HEK293 (cell line): ENCODE measurements at regions not wholly inside any gene's neighbourhood (a gene's known extent, or its start where the extent isn't known, plus 50 kb on each side); places are given as distances from the start of the nearest gene placed in this dataset.
"Not testable (repeated sequence)": the region's sequence is repeated elsewhere in the genome, so short reads cannot be mapped to it uniquely, and the experiment has no call there.

Source experiments
- CTCF ChIA-PET: fragments of 350-600 bp; formaldehyde crosslinking; extraction: SDS; loops from one replicate; lab custom pipeline; 2021; ENCODE audit warnings: antibody characterized with exemption; lab: Yijun Ruan, JAX
- POLR2A ChIA-PET: fragments of 300-600 bp; formaldehyde crosslinking; extraction: SDS; loops from one replicate; lab custom pipeline; 2020; ENCODE audit warnings: antibody characterized with exemption, inconsistent platforms; lab: Yijun Ruan, JAX
- H3K27ac ChIP-seq: fragments of 200-500 bp; sonication (Bioruptor generic); 2 replicates; pipeline ENCODE4 v1.5.1; 2014; ENCODE audit warnings: low read depth, low read length, control low read depth, inconsistent platforms; ENCODE audit errors: extremely low read depth
- H3K36me3 ChIP-seq, 2 experiments: fragments of 200-500 bp in 1 of 2; sonication (Bioruptor generic) in 1 of 2; 1 replicate in 1 of 2; 2 replicates in 1 of 2; pipeline ENCODE4 v1.5.1; 2014 to 2017; ENCODE audit warnings: inconsistent platforms in 2 of 2, low read length in 2 of 2; ENCODE audit not compliant: control insufficient read depth in 2 of 2, insufficient read depth in 1 of 2
- H3K4me1 ChIP-seq: fragments of 200-500 bp; sonication (Bioruptor generic); 2 replicates; pipeline ENCODE4 v1.5.1; 2014; ENCODE audit warnings: mild to moderate bottlenecking, low read length, inconsistent platforms; ENCODE audit not compliant: control insufficient read depth, insufficient read depth
- H3K4me3 ChIP-seq: 2 replicates; pipeline ENCODE4 v1.5.1; 2011; ENCODE audit warnings: low read depth, mild to moderate bottlenecking, control low read depth, low read length, moderate library complexity
- H3K9me3 ChIP-seq: fragments of 200-500 bp; sonication (Bioruptor generic); 2 replicates; pipeline ENCODE4 v1.5.1; 2014; ENCODE audit warnings: low read depth, low read length, inconsistent platforms; ENCODE audit not compliant: control insufficient read depth, insufficient read depth
- AEBP2 ChIP-seq: fragments of 450-650 bp; formaldehyde crosslinking; IDR thresholded peaks from 2 replicates; pipeline ENCODE4 v1.5.1; 2016; ENCODE audit warnings: missing biosample characterization, missing genetic modification characterization, borderline replicate concordance
- CTCF ChIP-seq: fragments of 450-650 bp; formaldehyde crosslinking; IDR thresholded peaks from 2 replicates; pipeline ENCODE4 v1.5.1; 2016; ENCODE audit warnings: missing biosample characterization, missing genetic modification characterization
- REST ChIP-seq: fragments of 450-650 bp; formaldehyde crosslinking; IDR thresholded peaks from 2 replicates; pipeline ENCODE4 v1.5.1; 2016; ENCODE audit warnings: missing biosample characterization, missing genetic modification characterization
- ZBTB44 ChIP-seq: fragments of 450-650 bp; IDR thresholded peaks from 2 replicates; pipeline ENCODE4 v1.5.1; 2018; ENCODE audit warnings: missing biosample characterization, mild to moderate bottlenecking, missing genetic modification characterization
- ZIC2 ChIP-seq: fragments of 450-650 bp; formaldehyde crosslinking; IDR thresholded peaks from 2 replicates; pipeline ENCODE4 v1.5.1; 2016; ENCODE audit warnings: missing biosample characterization, missing genetic modification characterization
- ZNF10 ChIP-seq: fragments of 450-650 bp; formaldehyde crosslinking; IDR thresholded peaks from 2 replicates; pipeline ENCODE4 v1.5.1; 2017; ENCODE audit warnings: missing biosample characterization, missing genetic modification characterization
- ZNF274 ChIP-seq, 2 experiments: fragments of 200-500 bp in 1 of 2; fragments of 450-650 bp in 1 of 2; sonication (Bioruptor generic) in 1 of 2; formaldehyde crosslinking in 1 of 2; IDR thresholded peaks; 2 replicates each; pipeline versions ENCODE4 v1.5.1 to v1.6.1; 2014 to 2016; ENCODE audit warnings: borderline replicate concordance in 1 of 2, inconsistent platforms in 1 of 2, low read length in 1 of 2, missing biosample characterization in 1 of 2, missing genetic modification characterization in 1 of 2
- ZNF473 ChIP-seq: fragments of 450-650 bp; formaldehyde crosslinking; IDR thresholded peaks from 2 replicates; pipeline ENCODE4 v1.5.1; 2017; ENCODE audit warnings: missing biosample characterization, missing genetic modification characterization
- ZNF596 ChIP-seq: fragments of 450-650 bp; IDR thresholded peaks from 2 replicates; pipeline ENCODE4 v1.5.0; 2018; ENCODE audit warnings: missing biosample characterization, mild to moderate bottlenecking, missing genetic modification characterization, moderate library complexity
- ZNF76 ChIP-seq: fragments of 450-650 bp; formaldehyde crosslinking; IDR thresholded peaks from 2 replicates; pipeline ENCODE4; 2016; ENCODE audit warnings: low read depth, missing biosample characterization, missing genetic modification characterization, borderline replicate concordance

GRCh38 chr16:22641131-22641628 is 130.5 kb downstream of the NPIPB5 start:
- Histone ChIP-seq H3K4me1 (no peaks in the 10 kb centered on the region), H3K36me3 (no peaks in the 10 kb centered on the region)
- CTCF ChIA-PET, result no interaction called here
- no peak for TF ChIP-seq ZIC2 (tag by site-specific recombination)
- peak; percentile 98 for TF ChIP-seq REST
- TF ChIP-seq, all 188 proteins: peak for 1
- POLR2A ChIA-PET, result no interaction called here
- Histone ChIP-seq H3K9me3 (no peaks in the 10 kb centered on the region), H3K4me3 (no peak overlapping the region), H3K27ac (no peak overlapping the region)

- H3K27ac ChIP-seq, result no peak overlapping the region
- POLR2A ChIA-PET, result interaction anchor here (0.6 kb wide), 1 partner anchor 1428 kb away, joined by 4 read pairs; no protein-coding TSS in a partner anchor
- H3K36me3 ChIP-seq, result no peaks in the 10 kb centered on the region
- no peak overlapping the region for H3K4me3 ChIP-seq
- H3K9me3 ChIP-seq, result no peaks in the 10 kb centered on the region
- CTCF ChIA-PET, result interaction anchor here (0.6 kb wide), 1 partner anchor 512 kb away, joined by 3 read pairs; no protein-coding TSS in a partner anchor
- no peak for TF ChIP-seq ZNF274 (IDR thresholded peaks at IDR 0.05; ENCODE audit: low read length)
- TF ChIP-seq ZNF274 (tag by site-specific recombination; IDR thresholded peaks at IDR 0.05; ENCODE audit: borderline replicate concordance), result no peak
- no peak for TF ChIP-seq ZNF473 (tag by site-specific recombination)
- no peak for TF ChIP-seq CTCF (tag by site-specific recombination)
- no peak for TF ChIP-seq ZBTB44
- no peak for TF ChIP-seq ZNF76 (tag by site-specific recombination)
- no peak for TF ChIP-seq ZNF10 (tag by site-specific recombination)
- no peak for TF ChIP-seq AEBP2 (tag by site-specific recombination)
- peaks cover 5% of the 10 kb centered on the region for H3K4me1 ChIP-seq
Measured at GRCh38 chr16:22642416-22643088, 131.9 kb downstream of the NPIPB5 start.

GRCh38 chr16:22643203-22643602 is 132.5 kb downstream of the NPIPB5 start:
- POLR2A ChIA-PET, H3K4me3 ChIP-seq, H3K4me1 ChIP-seq: not testable (repeated sequence)

More at GRCh38 chr16:22643203-22643602, 132.5 kb downstream of the NPIPB5 start:
- H3K27ac ChIP-seq, H3K9me3 ChIP-seq, H3K36me3 ChIP-seq, CTCF ChIA-PET: not testable (repeated sequence)
- peak; percentile 79 for TF ChIP-seq ZNF596 (tag by site-specific recombination)
